WTC11 (cell line): ENCODE measurements at regions not wholly inside any gene's neighbourhood (a gene's known extent, or its start where the extent isn't known, plus 50 kb on each side); places are given as distances from the start of the nearest gene placed in this dataset.

Experiments used
- ATAC-seq: fragments of 200-7000 bp; cut with Tn5 transposase; 2 replicates; pipeline ENCODE4 v1.10.0; 2021; ENCODE audit warnings: mild to moderate bottlenecking, moderate library complexity
- CTCF ChIA-PET: fragments of 300-600 bp; sonication (Branson Sonifier 250); formaldehyde crosslinking; loops from one replicate; lab custom pipeline; 2021; ENCODE audit warnings: antibody characterized with exemption; lab: Charles Lee
- POLR2A ChIA-PET: fragments of 350-600 bp; sonication (Branson Sonifier 250); formaldehyde crosslinking; loops from one replicate; lab custom pipeline; 2021; ENCODE audit warnings: antibody characterized with exemption; lab: Charles Lee
- DNase-seq: peaks from one replicate; pipeline ENCODE4 v3.0.0; 2021; ENCODE audit warnings: low spot score
- H3K27ac Mint-ChIP-seq: 2 replicates; pipeline ENCODE4 v1.8.0; 2021; ENCODE audit warnings: mixed read lengths
- H3K27me3 Mint-ChIP-seq: 2 replicates; pipeline ENCODE4 v1.8.0; 2021; ENCODE audit warnings: low read depth, mild to moderate bottlenecking, moderate library complexity, mixed read lengths
- H3K36me3 Mint-ChIP-seq: 2 replicates; pipeline ENCODE4 v1.8.0; 2021; ENCODE audit warnings: mixed read lengths
- H3K4me1 Mint-ChIP-seq: 2 replicates; pipeline ENCODE4 v1.8.0; 2022; ENCODE audit warnings: mixed read lengths
- H3K4me3 Mint-ChIP-seq: 2 replicates; pipeline ENCODE4 v1.8.0; 2021; ENCODE audit warnings: mild to moderate bottlenecking, moderate library complexity, mixed read lengths
- H3K9me3 Mint-ChIP-seq: 2 replicates; pipeline ENCODE4 v1.8.0; 2021; ENCODE audit warnings: mixed read lengths
- CREB1 ChIP-seq: sonication (generic); formaldehyde crosslinking; IDR thresholded peaks from 2 replicates; pipeline ENCODE4 v1.8.0; 2023; ENCODE audit warnings: mild to moderate bottlenecking, missing genetic modification reagents
- E2F1 ChIP-seq: sonication (generic); formaldehyde crosslinking; IDR thresholded peaks from 2 replicates; pipeline ENCODE4 v1.8.0; 2022; ENCODE audit warnings: mild to moderate bottlenecking, missing genetic modification reagents
- ESRRA ChIP-seq: sonication (generic); formaldehyde crosslinking; IDR thresholded peaks from 2 replicates; pipeline ENCODE4 v1.8.1; 2022; ENCODE audit warnings: mild to moderate bottlenecking, missing genetic modification reagents, borderline replicate concordance
- GRHL2 ChIP-seq: fragments of 250-450 bp; sonication (Bioruptor Pico); IDR thresholded peaks from 2 replicates; pipeline ENCODE4 v1.8.0; 2022; ENCODE audit warnings: mild to moderate bottlenecking, moderate library complexity; ENCODE audit not compliant: insufficient replicate concordance, severe bottlenecking
- JAZF1 ChIP-seq: fragments of 250-450 bp; sonication (Bioruptor Pico); IDR thresholded peaks from 2 replicates; pipeline ENCODE4 v1.9.0; 2021; ENCODE audit warnings: moderate library complexity, mild to moderate bottlenecking, inconsistent platforms
- MXD4 ChIP-seq: fragments of 250-450 bp; sonication (Bioruptor Pico); IDR thresholded peaks from 2 replicates; pipeline ENCODE4 v1.8.0; 2021; ENCODE audit warnings: mild to moderate bottlenecking, moderate library complexity, borderline replicate concordance
- NFE2L1 ChIP-seq: sonication (generic); formaldehyde crosslinking; IDR thresholded peaks from 2 replicates; pipeline ENCODE4 v1.8.1; 2023; ENCODE audit warnings: missing genetic modification reagents
- NR3C1 ChIP-seq: sonication (generic); formaldehyde crosslinking; conservative IDR thresholded peaks from 2 replicates; pipeline ENCODE4 v1.8.1; 2023; ENCODE audit warnings: low read depth, mild to moderate bottlenecking, missing genetic modification reagents
- RORB ChIP-seq: fragments of 250-450 bp; sonication (Bioruptor Pico); IDR thresholded peaks from 2 replicates; pipeline ENCODE4 v1.9.0; 2021; ENCODE audit warnings: mild to moderate bottlenecking
- TCF7 ChIP-seq: sonication (generic); formaldehyde crosslinking; IDR thresholded peaks from 2 replicates; pipeline ENCODE4 v1.8.0; 2022; ENCODE audit warnings: mild to moderate bottlenecking, low read depth, missing genetic modification reagents, moderate library complexity
- TEAD1 ChIP-seq: sonication (generic); formaldehyde crosslinking; IDR thresholded peaks from 2 replicates; pipeline ENCODE4 v1.8.0; 2022; ENCODE audit warnings: mild to moderate bottlenecking, missing genetic modification reagents
- USF1 ChIP-seq: sonication (generic); formaldehyde crosslinking; IDR thresholded peaks from 2 replicates; pipeline ENCODE4 v1.8.0; 2022; ENCODE audit warnings: mild to moderate bottlenecking, missing genetic modification reagents
- ZNF138 ChIP-seq: sonication (generic); formaldehyde crosslinking; conservative IDR thresholded peaks from 2 replicates; pipeline ENCODE4 v1.8.1; 2022; ENCODE audit warnings: mild to moderate bottlenecking, moderate library complexity, missing genetic modification reagents
- ZNF219 ChIP-seq: sonication (generic); formaldehyde crosslinking; IDR thresholded peaks from 2 replicates; pipeline ENCODE4 v1.8.0; 2023; ENCODE audit warnings: missing genetic modification reagents, mild to moderate bottlenecking, borderline replicate concordance
- ZNF416 ChIP-seq: fragments of 250-450 bp; sonication (Bioruptor Pico); IDR thresholded peaks from 2 replicates; pipeline ENCODE4 v1.9.0; 2021; ENCODE audit warnings: mild to moderate bottlenecking, inconsistent platforms
- ZNF423 ChIP-seq: fragments of 250-450 bp; sonication (Bioruptor Pico); IDR thresholded peaks from 2 replicates; pipeline ENCODE4 v2.1.2; 2022; ENCODE audit warnings: mild to moderate bottlenecking, moderate library complexity
- TF ChIP-seq, protein P1 (sequence below): fragments of 250-450 bp; sonication (Bioruptor Pico); IDR thresholded peaks from 2 replicates; pipeline ENCODE4 v1.8.0; 2021; ENCODE audit warnings: mild to moderate bottlenecking
- TF ChIP-seq, protein P2 (sequence below): sonication (generic); formaldehyde crosslinking; IDR thresholded peaks from 2 replicates; pipeline ENCODE4 v1.8.1; 2022; ENCODE audit warnings: low read depth, missing genetic modification reagents, borderline replicate concordance

DNA sequence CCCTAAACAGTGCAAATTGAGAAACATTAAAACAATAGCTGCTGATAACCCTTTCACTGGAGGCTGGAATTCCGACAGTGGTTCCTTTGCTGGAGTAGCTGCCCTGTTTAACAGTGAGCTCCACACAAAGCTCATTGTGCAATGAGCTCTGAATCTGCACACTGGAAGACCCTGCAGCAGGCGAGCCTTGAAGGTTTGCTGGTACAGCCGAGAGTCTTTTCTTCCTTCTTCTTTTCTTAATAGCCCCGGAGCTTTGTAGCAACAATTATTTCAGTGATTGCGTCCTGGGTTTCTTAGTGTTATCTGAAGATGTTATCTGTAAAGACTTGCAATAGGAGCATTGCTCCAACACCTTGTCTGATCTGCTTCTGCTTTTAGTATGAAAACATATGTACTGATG is 50.8 kb upstream of the CXCR4 start:
- TF ChIP-seq CREB1 (no peak), JAZF1 (CRISPR knock-in tag) (no peak), MXD4 (CRISPR knock-in tag) (no peak), ESRRA (CRISPR knock-in tag) (no peak), NFE2L1 (CRISPR knock-in tag) (no peak), ZNF219 (CRISPR knock-in tag) (no peak), ZNF138 (CRISPR knock-in tag) (no peak), NR3C1 (no peak), TCF7 (CRISPR knock-in tag) (no peak), USF1 (CRISPR knock-in tag) (no peak), RORB (CRISPR knock-in tag) (no peak), TEAD1 (CRISPR knock-in tag) (no peak), ZNF416 (CRISPR knock-in tag) (no peak)
- TF ChIP-seq, protein P1, sequence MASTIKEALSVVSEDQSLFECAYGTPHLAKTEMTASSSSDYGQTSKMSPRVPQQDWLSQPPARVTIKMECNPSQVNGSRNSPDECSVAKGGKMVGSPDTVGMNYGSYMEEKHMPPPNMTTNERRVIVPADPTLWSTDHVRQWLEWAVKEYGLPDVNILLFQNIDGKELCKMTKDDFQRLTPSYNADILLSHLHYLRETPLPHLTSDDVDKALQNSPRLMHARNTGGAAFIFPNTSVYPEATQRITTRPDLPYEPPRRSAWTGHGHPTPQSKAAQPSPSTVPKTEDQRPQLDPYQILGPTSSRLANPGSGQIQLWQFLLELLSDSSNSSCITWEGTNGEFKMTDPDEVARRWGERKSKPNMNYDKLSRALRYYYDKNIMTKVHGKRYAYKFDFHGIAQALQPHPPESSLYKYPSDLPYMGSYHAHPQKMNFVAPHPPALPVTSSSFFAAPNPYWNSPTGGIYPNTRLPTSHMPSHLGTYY (CRISPR knock-in tag) = no peak
- Mint-ChIP-seq H3K4me3 (no peak overlapping the region), H3K36me3 (no peaks in the 10 kb centered on the region), H3K9me3 (peaks cover 3% of the 10 kb centered on the region; the same call in 1 of the 2 replicates), H3K27me3 (no peaks in the 10 kb centered on the region; the same call in none of the 2 replicates), H3K4me1 (peaks cover 20% of the 10 kb centered on the region), H3K27ac (no peak overlapping the region)
- DNase-seq = no peak
- CTCF ChIA-PET = no interaction called here
- POLR2A ChIA-PET = no interaction called here
- ATAC-seq = no peak

DNA sequence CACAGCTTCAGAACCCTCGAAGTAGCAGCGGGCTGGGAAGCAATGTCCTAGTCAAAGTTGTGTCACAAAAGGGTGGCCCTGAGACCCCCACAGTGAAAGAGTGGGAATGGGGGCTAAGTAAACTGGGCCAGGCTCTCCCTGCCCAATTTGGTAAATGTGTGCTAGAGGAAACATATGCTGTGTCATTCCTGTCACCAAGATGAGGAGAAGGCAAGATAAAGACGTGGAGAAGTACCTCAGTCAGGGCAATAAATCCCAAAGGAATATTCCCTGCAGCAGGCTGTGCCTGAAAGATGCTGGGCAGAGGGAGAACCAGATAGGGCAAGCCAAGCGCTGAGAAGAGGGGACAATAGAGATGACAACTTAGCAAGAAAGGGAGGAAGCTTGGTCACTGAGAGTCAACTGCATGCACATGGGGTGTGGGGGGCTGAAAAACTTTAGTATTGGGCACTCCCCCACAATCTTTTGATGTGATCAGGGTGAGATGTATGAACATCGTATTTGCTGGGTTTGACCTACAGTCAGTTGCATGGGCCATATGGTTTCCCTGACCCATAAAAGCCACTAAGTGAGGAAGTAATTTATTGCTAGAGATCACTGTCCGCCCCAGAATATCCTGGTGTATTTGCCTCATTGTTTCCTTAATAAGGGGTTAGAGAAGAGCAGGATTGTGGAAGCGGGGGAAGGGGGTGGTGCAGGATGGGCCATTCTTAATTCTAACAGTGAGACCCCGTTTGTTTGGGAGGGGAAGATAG is 49.9 kb upstream of the CXCR4 start:
- H3K27me3 Mint-ChIP-seq = no peaks in the 10 kb centered on the region; the same call in none of the 2 replicates
- no peak overlapping the region for H3K27ac Mint-ChIP-seq
- DNase-seq (no peak), ATAC-seq (no peak)
- peaks cover 3% of the 10 kb centered on the region; the same call in 1 of the 2 replicates for H3K9me3 Mint-ChIP-seq
- no peaks in the 10 kb centered on the region for H3K36me3 Mint-ChIP-seq
- ChIA-PET POLR2A (no interaction called here), CTCF (no interaction called here)
- TF ChIP-seq ZNF423 (CRISPR knock-in tag) (no peak), GRHL2 (CRISPR knock-in tag) (no peak), E2F1 (CRISPR knock-in tag) (no peak)
- TF ChIP-seq, protein P2, sequence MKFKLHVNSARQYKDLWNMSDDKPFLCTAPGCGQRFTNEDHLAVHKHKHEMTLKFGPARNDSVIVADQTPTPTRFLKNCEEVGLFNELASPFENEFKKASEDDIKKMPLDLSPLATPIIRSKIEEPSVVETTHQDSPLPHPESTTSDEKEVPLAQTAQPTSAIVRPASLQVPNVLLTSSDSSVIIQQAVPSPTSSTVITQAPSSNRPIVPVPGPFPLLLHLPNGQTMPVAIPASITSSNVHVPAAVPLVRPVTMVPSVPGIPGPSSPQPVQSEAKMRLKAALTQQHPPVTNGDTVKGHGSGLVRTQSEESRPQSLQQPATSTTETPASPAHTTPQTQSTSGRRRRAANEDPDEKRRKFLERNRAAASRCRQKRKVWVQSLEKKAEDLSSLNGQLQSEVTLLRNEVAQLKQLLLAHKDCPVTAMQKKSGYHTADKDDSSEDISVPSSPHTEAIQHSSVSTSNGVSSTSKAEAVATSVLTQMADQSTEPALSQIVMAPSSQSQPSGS (CRISPR knock-in tag) = no peak
- no peak overlapping the region for H3K4me3 Mint-ChIP-seq
- peaks cover 17% of the 10 kb centered on the region for H3K4me1 Mint-ChIP-seq
